ENCODE measurements at regions not wholly inside any gene's neighbourhood (a gene's known extent, or its start where the extent isn't known, plus 50 kb on each side); places are given as distances from the start of the nearest gene placed in this dataset.

DNA sequence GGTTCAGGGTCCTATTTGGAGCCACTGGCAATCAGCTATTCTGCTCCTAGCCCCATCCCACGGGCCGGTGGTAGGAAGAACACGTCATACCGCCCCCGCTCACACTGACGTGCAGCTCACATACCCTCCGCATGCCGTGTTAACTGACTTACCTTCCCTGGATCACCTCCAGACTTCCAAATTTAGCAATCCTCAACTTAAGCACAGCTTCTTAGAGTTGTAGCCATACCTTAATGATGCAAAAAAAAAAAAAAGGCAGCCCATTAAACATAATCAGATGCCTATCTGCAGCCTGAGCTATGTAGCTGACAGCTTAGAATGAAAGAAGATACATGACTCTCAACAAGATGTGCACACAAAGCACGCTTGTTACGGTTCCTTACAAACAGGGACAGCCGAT lies 93.0 kb downstream of the IRX2 start:
- Mint-ChIP-seq H3K36me3 (no peaks in the 10 kb centered on the region), H3K27me3 (ENCODE audit: insufficient read depth, low read depth) (peaks cover 6% of the 10 kb centered on the region), H3K9me3 (no peaks in the 10 kb centered on the region), H3K27ac (peak overlapping the region; percentile 77), H3K4me3 (no peak overlapping the region), H3K4me1 (peaks cover 35% of the 10 kb centered on the region)
- H3K4me1 ChIP-seq, result peaks cover 12% of the 10 kb centered on the region
- H3K27me3 ChIP-seq, result no peaks in the 10 kb centered on the region
- TF ChIP-seq EZH2phosphoT487 (IDR thresholded peaks at IDR 0.05), result no peak
- TF ChIP-seq, protein P1, sequence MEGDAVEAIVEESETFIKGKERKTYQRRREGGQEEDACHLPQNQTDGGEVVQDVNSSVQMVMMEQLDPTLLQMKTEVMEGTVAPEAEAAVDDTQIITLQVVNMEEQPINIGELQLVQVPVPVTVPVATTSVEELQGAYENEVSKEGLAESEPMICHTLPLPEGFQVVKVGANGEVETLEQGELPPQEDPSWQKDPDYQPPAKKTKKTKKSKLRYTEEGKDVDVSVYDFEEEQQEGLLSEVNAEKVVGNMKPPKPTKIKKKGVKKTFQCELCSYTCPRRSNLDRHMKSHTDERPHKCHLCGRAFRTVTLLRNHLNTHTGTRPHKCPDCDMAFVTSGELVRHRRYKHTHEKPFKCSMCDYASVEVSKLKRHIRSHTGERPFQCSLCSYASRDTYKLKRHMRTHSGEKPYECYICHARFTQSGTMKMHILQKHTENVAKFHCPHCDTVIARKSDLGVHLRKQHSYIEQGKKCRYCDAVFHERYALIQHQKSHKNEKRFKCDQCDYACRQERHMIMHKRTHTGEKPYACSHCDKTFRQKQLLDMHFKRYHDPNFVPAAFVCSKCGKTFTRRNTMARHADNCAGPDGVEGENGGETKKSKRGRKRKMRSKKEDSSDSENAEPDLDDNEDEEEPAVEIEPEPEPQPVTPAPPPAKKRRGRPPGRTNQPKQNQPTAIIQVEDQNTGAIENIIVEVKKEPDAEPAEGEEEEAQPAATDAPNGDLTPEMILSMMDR (IDR thresholded peaks at IDR 0.05), result no peak
- TF ChIP-seq EZH2 (IDR thresholded peaks at IDR 0.05), result no peak
- H3K79me2 ChIP-seq (ENCODE audit: low read depth), result no peaks in the 10 kb centered on the region
- H3K4me3 ChIP-seq, result no peak overlapping the region
- H3K9ac ChIP-seq, result no peak overlapping the region
- DNase-seq (ENCODE audit: low spot score), result no peak
- no peaks in the 10 kb centered on the region for H3K36me3 ChIP-seq
- no peak overlapping the region for H3K27ac ChIP-seq
- H4K20me1 ChIP-seq (ENCODE audit: low read depth), result no peaks in the 10 kb centered on the region
- no peak overlapping the region for H3K4me2 ChIP-seq
- no peak overlapping the region for H2AFZ ChIP-seq (replicated peaks)
- H3K9me3 ChIP-seq (ENCODE audit: low read depth), result no peaks in the 10 kb centered on the region
- no peaks in the 10 kb centered on the region for H3F3A ChIP-seq (ENCODE audit: low read depth)

DNA sequence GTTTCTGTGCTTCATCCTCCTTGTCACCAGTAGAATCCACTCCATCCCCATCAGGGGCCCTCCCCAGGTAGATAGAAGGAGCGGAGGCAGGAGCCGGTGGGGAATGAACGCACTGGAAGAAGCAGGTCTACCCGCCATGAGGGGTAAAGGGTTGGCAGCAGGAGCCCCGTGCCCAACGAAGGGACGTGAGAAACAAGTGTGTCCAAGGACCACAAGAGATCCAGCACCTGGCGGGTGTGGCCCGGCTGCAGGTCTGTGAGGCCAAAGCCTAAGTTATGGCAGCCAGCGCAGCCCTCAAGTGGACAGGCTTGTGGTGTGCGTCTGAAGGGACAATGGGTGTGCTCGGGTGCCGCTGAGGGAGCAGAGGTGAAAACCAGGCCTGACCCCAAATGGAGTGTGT lies 94.3 kb downstream of the IRX2 start:
- Mint-ChIP-seq H3K9me3 (no peaks in the 10 kb centered on the region), H3K4me1 (peaks cover 39% of the 10 kb centered on the region), H3K27me3 (ENCODE audit: insufficient read depth, low read depth) (peaks cover 8% of the 10 kb centered on the region), H3K4me3 (no peak overlapping the region), H3K27ac (no peak overlapping the region), H3K36me3 (no peaks in the 10 kb centered on the region)
- no peak for TF ChIP-seq EZH2phosphoT487 (IDR thresholded peaks at IDR 0.05)
- no peak for TF ChIP-seq EZH2 (IDR thresholded peaks at IDR 0.05)
- TF ChIP-seq, protein P1 (IDR thresholded peaks at IDR 0.05), result no peak
- H3K4me1 ChIP-seq, result peaks cover 19% of the 10 kb centered on the region
- H3K27me3 ChIP-seq, result no peaks in the 10 kb centered on the region
- H3K4me3 ChIP-seq, result no peak overlapping the region
- H3K9me3 ChIP-seq (ENCODE audit: low read depth), result no peaks in the 10 kb centered on the region
- H3K79me2 ChIP-seq (ENCODE audit: low read depth), result no peaks in the 10 kb centered on the region
- no peak for DNase-seq (ENCODE audit: low spot score)
- H3K9ac ChIP-seq, result no peak overlapping the region
- no peak overlapping the region for H2AFZ ChIP-seq (replicated peaks)
- no peaks in the 10 kb centered on the region for H3K36me3 ChIP-seq
- no peak overlapping the region for H3K4me2 ChIP-seq
- no peaks in the 10 kb centered on the region for H3F3A ChIP-seq (ENCODE audit: low read depth)
- H4K20me1 ChIP-seq (ENCODE audit: low read depth), result no peaks in the 10 kb centered on the region
- H3K27ac ChIP-seq, result no peak overlapping the region

DNA sequence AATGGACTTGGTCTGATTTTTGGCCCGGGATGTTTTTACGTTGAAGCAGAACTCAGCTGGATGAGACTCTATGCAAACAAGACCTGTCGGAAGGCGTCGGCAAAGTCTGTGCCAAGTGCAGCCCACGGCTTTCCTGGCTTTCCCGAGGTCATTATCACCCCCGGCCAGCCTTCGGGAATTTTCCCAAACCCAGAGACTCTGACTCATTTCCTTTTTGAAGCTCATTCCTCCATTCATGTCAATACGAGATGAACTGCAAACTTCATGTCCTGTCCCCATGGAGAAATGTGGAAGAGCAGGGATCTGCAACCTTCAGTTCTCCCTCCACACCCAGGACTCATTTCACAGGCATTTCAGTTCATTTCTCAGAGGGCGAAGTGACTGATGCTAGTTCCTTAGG lies 95.3 kb downstream of the IRX2 start:
- Mint-ChIP-seq H3K36me3 (no peaks in the 10 kb centered on the region), H3K9me3 (no peaks in the 10 kb centered on the region), H3K27ac (no peak overlapping the region), H3K27me3 (ENCODE audit: insufficient read depth, low read depth) (peaks cover 6% of the 10 kb centered on the region), H3K4me3 (no peak overlapping the region), H3K4me1 (peaks cover 39% of the 10 kb centered on the region)
- no peaks in the 10 kb centered on the region for H4K20me1 ChIP-seq (ENCODE audit: low read depth)
- no peak for DNase-seq (ENCODE audit: low spot score)
- no peak overlapping the region for H3K4me2 ChIP-seq
- H3K4me3 ChIP-seq, result no peak overlapping the region
- no peaks in the 10 kb centered on the region for H3K27me3 ChIP-seq
- H3K9me3 ChIP-seq (ENCODE audit: low read depth), result no peaks in the 10 kb centered on the region
- TF ChIP-seq, protein P1 (IDR thresholded peaks at IDR 0.05), result no peak
- TF ChIP-seq EZH2 (IDR thresholded peaks at IDR 0.05), result no peak
- TF ChIP-seq EZH2phosphoT487 (IDR thresholded peaks at IDR 0.05), result no peak
- H3K4me1 ChIP-seq, result peaks cover 19% of the 10 kb centered on the region
- H3K36me3 ChIP-seq, result no peaks in the 10 kb centered on the region
- H3K27ac ChIP-seq, result no peak overlapping the region
- H2AFZ ChIP-seq (replicated peaks), result no peak overlapping the region
- H3F3A ChIP-seq (ENCODE audit: low read depth), result no peaks in the 10 kb centered on the region
- H3K9ac ChIP-seq, result no peak overlapping the region
- H3K79me2 ChIP-seq (ENCODE audit: low read depth), result no peaks in the 10 kb centered on the region

All from neural progenitor cell (in vitro differentiated cells).